ENCODE measurements at regions not wholly inside any gene's neighbourhood (a gene's known extent, or its start where the extent isn't known, plus 50 kb on each side); places are given as distances from the start of the nearest gene placed in this dataset.

DNA sequence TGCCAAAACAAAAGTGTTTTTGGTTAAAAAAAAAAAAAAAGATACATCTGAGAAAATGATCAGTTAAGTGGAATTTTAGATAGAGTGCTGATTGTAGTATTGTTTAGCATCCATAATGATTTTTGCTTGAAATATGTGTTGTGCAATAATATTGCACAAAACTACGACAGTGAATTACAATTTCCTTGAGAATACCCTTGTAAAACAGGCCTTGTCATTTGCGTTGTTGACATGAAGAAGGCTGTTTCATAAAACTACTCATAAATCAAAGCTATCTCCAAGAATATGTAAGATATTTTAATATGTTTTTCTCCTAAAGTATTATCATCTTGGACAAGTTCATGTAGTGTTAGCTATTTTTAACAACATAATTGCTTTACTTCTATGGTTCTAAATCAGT lies 1077.0 kb downstream of the LRFN5 start:
- no peaks in the 10 kb centered on the region for H3K79me2 ChIP-seq (ENCODE audit: insufficient read depth)
- H4K20me1 ChIP-seq (ENCODE audit: insufficient read depth) = no peaks in the 10 kb centered on the region
- no peak overlapping the region for H3K9ac ChIP-seq
- H3K9me3 ChIP-seq = no peaks in the 10 kb centered on the region
- no peaks in the 10 kb centered on the region for H3K36me3 ChIP-seq (replicated peaks in 1 of 2; ENCODE audit: control insufficient read depth in 1 of 2, insufficient read depth in 2 of 2, low read length in 1 of 2)
- WGBS (ENCODE audit: low lambda C conversion rate) = 3% methylated on average over 2 of the region's 2 CpGs
- DNase-seq = no peak
- CTCF ChIA-PET = no interaction called here
- H3K27me3 ChIP-seq (ENCODE audit: insufficient read depth) = no peaks in the 10 kb centered on the region
- POLR2A ChIA-PET = no interaction called here
- H3K27ac ChIP-seq (ENCODE audit: low read depth in 2 of 2, low read length in 1 of 2) = no peak overlapping the region
- H3K9me2 ChIP-seq = no peaks in the 10 kb centered on the region
- H3F3A ChIP-seq (replicated peaks; ENCODE audit: insufficient read depth) = no peaks in the 10 kb centered on the region
- TF ChIP-seq MAX (IDR thresholded peaks at IDR 0.05; ENCODE audit: low read depth) = no peak
- no peak for TF ChIP-seq RAD21 (IDR thresholded peaks at IDR 0.05; ENCODE audit: low read length)
- TF ChIP-seq MXI1 (IDR thresholded peaks at IDR 0.05; ENCODE audit: low read depth, low read length) = no peak
- TF ChIP-seq, protein P1, sequence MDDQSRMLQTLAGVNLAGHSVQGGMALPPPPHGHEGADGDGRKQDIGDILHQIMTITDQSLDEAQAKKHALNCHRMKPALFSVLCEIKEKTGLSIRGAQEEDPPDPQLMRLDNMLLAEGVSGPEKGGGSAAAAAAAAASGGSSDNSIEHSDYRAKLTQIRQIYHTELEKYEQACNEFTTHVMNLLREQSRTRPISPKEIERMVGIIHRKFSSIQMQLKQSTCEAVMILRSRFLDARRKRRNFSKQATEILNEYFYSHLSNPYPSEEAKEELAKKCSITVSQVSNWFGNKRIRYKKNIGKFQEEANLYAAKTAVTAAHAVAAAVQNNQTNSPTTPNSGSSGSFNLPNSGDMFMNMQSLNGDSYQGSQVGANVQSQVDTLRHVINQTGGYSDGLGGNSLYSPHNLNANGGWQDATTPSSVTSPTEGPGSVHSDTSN (IDR thresholded peaks at IDR 0.05) = no peak
- TF ChIP-seq POLR2AphosphoS5 (IDR thresholded peaks at IDR 0.05; ENCODE audit: low read depth, low read length) = no peak
- no peak for TF ChIP-seq FOSL2 (IDR thresholded peaks at IDR 0.05; ENCODE audit: borderline replicate concordance, low read depth)
- TF ChIP-seq, protein P2, sequence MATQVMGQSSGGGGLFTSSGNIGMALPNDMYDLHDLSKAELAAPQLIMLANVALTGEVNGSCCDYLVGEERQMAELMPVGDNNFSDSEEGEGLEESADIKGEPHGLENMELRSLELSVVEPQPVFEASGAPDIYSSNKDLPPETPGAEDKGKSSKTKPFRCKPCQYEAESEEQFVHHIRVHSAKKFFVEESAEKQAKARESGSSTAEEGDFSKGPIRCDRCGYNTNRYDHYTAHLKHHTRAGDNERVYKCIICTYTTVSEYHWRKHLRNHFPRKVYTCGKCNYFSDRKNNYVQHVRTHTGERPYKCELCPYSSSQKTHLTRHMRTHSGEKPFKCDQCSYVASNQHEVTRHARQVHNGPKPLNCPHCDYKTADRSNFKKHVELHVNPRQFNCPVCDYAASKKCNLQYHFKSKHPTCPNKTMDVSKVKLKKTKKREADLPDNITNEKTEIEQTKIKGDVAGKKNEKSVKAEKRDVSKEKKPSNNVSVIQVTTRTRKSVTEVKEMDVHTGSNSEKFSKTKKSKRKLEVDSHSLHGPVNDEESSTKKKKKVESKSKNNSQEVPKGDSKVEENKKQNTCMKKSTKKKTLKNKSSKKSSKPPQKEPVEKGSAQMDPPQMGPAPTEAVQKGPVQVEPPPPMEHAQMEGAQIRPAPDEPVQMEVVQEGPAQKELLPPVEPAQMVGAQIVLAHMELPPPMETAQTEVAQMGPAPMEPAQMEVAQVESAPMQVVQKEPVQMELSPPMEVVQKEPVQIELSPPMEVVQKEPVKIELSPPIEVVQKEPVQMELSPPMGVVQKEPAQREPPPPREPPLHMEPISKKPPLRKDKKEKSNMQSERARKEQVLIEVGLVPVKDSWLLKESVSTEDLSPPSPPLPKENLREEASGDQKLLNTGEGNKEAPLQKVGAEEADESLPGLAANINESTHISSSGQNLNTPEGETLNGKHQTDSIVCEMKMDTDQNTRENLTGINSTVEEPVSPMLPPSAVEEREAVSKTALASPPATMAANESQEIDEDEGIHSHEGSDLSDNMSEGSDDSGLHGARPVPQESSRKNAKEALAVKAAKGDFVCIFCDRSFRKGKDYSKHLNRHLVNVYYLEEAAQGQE (IDR thresholded peaks at IDR 0.05; ENCODE audit: low read depth, low read length) = no peak
- no peak for TF ChIP-seq JUND (IDR thresholded peaks at IDR 0.05)
- no peak overlapping the region for H2AFZ ChIP-seq (ENCODE audit: low read depth)
- no peak overlapping the region for H3K4me3 ChIP-seq (ENCODE audit: low read depth in 2 of 2, low read length in 1 of 2)
- H3K4me2 ChIP-seq = no peak overlapping the region
- H3K4me1 ChIP-seq (ENCODE audit: control insufficient read depth in 1 of 2, insufficient read depth in 2 of 2, low read depth in 1 of 2, low read length in 1 of 2) = no peaks in the 10 kb centered on the region

- no peaks in the 10 kb centered on the region for H3K36me3 ChIP-seq (replicated peaks in 1 of 2; ENCODE audit: control insufficient read depth in 1 of 2, insufficient read depth in 2 of 2, low read length in 1 of 2)
- H3K27ac ChIP-seq (ENCODE audit: low read depth in 2 of 2, low read length in 1 of 2) = no peak overlapping the region
- H4K20me1 ChIP-seq (ENCODE audit: insufficient read depth) = no peaks in the 10 kb centered on the region
- POLR2A ChIA-PET = no interaction called here
- CTCF ChIA-PET = no interaction called here
- no peaks in the 10 kb centered on the region for H3K4me1 ChIP-seq (ENCODE audit: control insufficient read depth in 1 of 2, insufficient read depth in 2 of 2, low read depth in 1 of 2, low read length in 1 of 2)
- DNase-seq = no peak
- no peaks in the 10 kb centered on the region for H3K27me3 ChIP-seq (ENCODE audit: insufficient read depth)
- no peak overlapping the region for H2AFZ ChIP-seq (ENCODE audit: low read depth)
- no peak overlapping the region for H3K4me3 ChIP-seq (ENCODE audit: low read depth in 2 of 2, low read length in 1 of 2)
- WGBS (ENCODE audit: low lambda C conversion rate) = 25% methylated on average over 2 of the region's 2 CpGs
- no peak overlapping the region for H3K9ac ChIP-seq
- no peaks in the 10 kb centered on the region for H3K9me2 ChIP-seq
- TF ChIP-seq MXI1 (IDR thresholded peaks at IDR 0.05; ENCODE audit: low read depth, low read length) = no peak
- TF ChIP-seq, protein P1 (IDR thresholded peaks at IDR 0.05) = no peak
- no peaks in the 10 kb centered on the region for H3K9me3 ChIP-seq
- no peaks in the 10 kb centered on the region for H3K79me2 ChIP-seq (ENCODE audit: insufficient read depth)
- H3F3A ChIP-seq (replicated peaks; ENCODE audit: insufficient read depth) = no peaks in the 10 kb centered on the region
- H3K4me2 ChIP-seq = no peak overlapping the region
These were observed 1070.0 kb downstream of the LRFN5 start for GRCh38 chr14:42676636-42677035.

Data from SK-N-SH (cell line).